Liver (tissue), 8 donors: ENCODE measurements at regions not wholly inside any gene's neighbourhood (a gene's known extent, or its start where the extent isn't known, plus 50 kb on each side); places are given as distances from the start of the nearest gene placed in this dataset.
"Not testable (repeated sequence)": the region's sequence is repeated elsewhere in the genome, so short reads cannot be mapped to it uniquely, and the experiment has no call there.

Experiments used
- DNase-seq: peaks from one replicate; pipeline ENCODE4 v3.0.0-alpha.2; 2017; ENCODE audit warnings: low spot score
- H3K27ac ChIP-seq, 2 donors: one replicate each; pipeline ENCODE4 v1.7.0; 2013; ENCODE audit warnings: inconsistent platforms in 2 of 2, low read length in 2 of 2, control low read depth in 1 of 2, low read depth in 1 of 2, mild to moderate bottlenecking in 1 of 2
- H3K27me3 ChIP-seq, 4 donors: one replicate each; pipeline versions ENCODE4 v1.6.1 to v1.7.0; 2013; ENCODE audit warnings: low read length in 3 of 4, inconsistent platforms in 1 of 4, mild to moderate bottlenecking in 1 of 4, moderate library complexity in 1 of 4; ENCODE audit not compliant: control insufficient read depth in 4 of 4, insufficient read depth in 4 of 4
- H3K36me3 ChIP-seq, 4 donors: one replicate each; pipeline versions ENCODE4 v1.6.1 to v1.7.0; 2013; ENCODE audit warnings: low read length in 3 of 4, mild to moderate bottlenecking in 3 of 4, low read depth in 1 of 4, moderate library complexity in 1 of 4; ENCODE audit not compliant: control insufficient read depth in 4 of 4, insufficient read depth in 3 of 4
- H3K4me1 ChIP-seq, 4 donors: one replicate each; pipeline versions ENCODE4 v1.6.1 to v1.7.0; 2013; ENCODE audit warnings: low read length in 3 of 4, mild to moderate bottlenecking in 3 of 4, moderate library complexity in 1 of 4; ENCODE audit not compliant: control insufficient read depth in 4 of 4, insufficient read depth in 4 of 4
- H3K4me3 ChIP-seq, 3 donors: one replicate each; pipeline versions ENCODE4 v1.6.1 to v1.7.0; 2013; ENCODE audit warnings: low read length in 3 of 3, control low read depth in 1 of 3, low read depth in 1 of 3, mild to moderate bottlenecking in 1 of 3
- H3K9ac ChIP-seq, 2 donors: one replicate each; pipeline ENCODE4 v1.7.0; 2013; ENCODE audit warnings: low read length in 2 of 2, mild to moderate bottlenecking in 2 of 2, moderate library complexity in 2 of 2, control low read depth in 1 of 2, low read depth in 1 of 2
- H3K9me3 ChIP-seq, 4 donors: one replicate each; pipeline versions ENCODE4 v1.6.1 to v1.7.0; 2013; ENCODE audit warnings: low read length in 3 of 4; ENCODE audit not compliant: control insufficient read depth in 4 of 4
- ATF3 ChIP-seq: IDR thresholded peaks from 2 replicates; pipeline ENCODE4 v1.6.1; 2016; ENCODE audit warnings: antibody characterized with exemption
- CTCF ChIP-seq: fragments of 150-350 bp; IDR thresholded peaks from 2 replicates; pipeline ENCODE4 v1.5.1; 2017; ENCODE audit warnings: improper control_type of control experiment, low read depth, low read length; ENCODE audit not compliant: missing input control
- EGR1 ChIP-seq, 2 donors: IDR thresholded peaks; 2 replicates each; pipeline ENCODE4 v1.6.1; 2016 to 2018; ENCODE audit warnings: antibody characterized with exemption in 2 of 2, low read depth in 2 of 2
- FOXA1 ChIP-seq: IDR thresholded peaks from 2 replicates; pipeline ENCODE4 v1.6.1; 2016; ENCODE audit warnings: antibody characterized with exemption
- FOXA2 ChIP-seq: IDR thresholded peaks from 2 replicates; pipeline ENCODE4 v1.6.1; 2016; ENCODE audit warnings: antibody characterized with exemption
- HNF4A ChIP-seq, 2 donors: conservative IDR thresholded peaks; 2 replicates each; pipeline ENCODE4 v1.6.1; 2016; ENCODE audit warnings: antibody characterized with exemption in 2 of 2, mild to moderate bottlenecking in 2 of 2
- HNF4G ChIP-seq: IDR thresholded peaks from 2 replicates; pipeline ENCODE4 v1.6.1; 2016; ENCODE audit warnings: antibody characterized with exemption
- JUND ChIP-seq, 2 donors: IDR thresholded peaks; 2 replicates each; pipeline ENCODE4 v1.6.1; 2016; ENCODE audit warnings: antibody characterized with exemption in 2 of 2
- RAD21 ChIP-seq, 2 donors: IDR thresholded peaks; 2 replicates each; pipeline ENCODE4 v1.6.1; 2016; ENCODE audit warnings: antibody characterized with exemption in 2 of 2, mild to moderate bottlenecking in 2 of 2
- REST ChIP-seq: IDR thresholded peaks from 2 replicates; pipeline ENCODE4 v1.6.1; 2016; ENCODE audit warnings: antibody characterized with exemption, mild to moderate bottlenecking
- RXRA ChIP-seq, 2 donors: IDR thresholded peaks; 2 replicates each; pipeline ENCODE4 v1.6.1; 2017 to 2018; ENCODE audit warnings: antibody characterized with exemption in 2 of 2, mild to moderate bottlenecking in 1 of 2
- SP1 ChIP-seq: IDR thresholded peaks from 2 replicates; pipeline ENCODE4 v1.6.1; 2018; ENCODE audit warnings: antibody characterized with exemption, mild to moderate bottlenecking
- TAF1 ChIP-seq: conservative IDR thresholded peaks from 2 replicates; pipeline ENCODE4 v1.6.1; 2016; ENCODE audit warnings: antibody characterized with exemption, mild to moderate bottlenecking
- YY1 ChIP-seq: IDR thresholded peaks from 2 replicates; pipeline ENCODE4 v1.6.1; 2016; ENCODE audit warnings: antibody characterized with exemption, mild to moderate bottlenecking
- WGBS: extraction: QIAGEN DNeasy Blood & Tissue Kit; methylation state at CpG from one replicate; pipeline ENCODE4 v1.1.7; 2013; 5-methylcytosine and 5-hydroxymethylcytosine counted together
- donor health status: healthy.
- donor health status: healthy.
- donor health status: healthy.
- donor health status: healthy.
- donor health status: healthy.

DNA sequence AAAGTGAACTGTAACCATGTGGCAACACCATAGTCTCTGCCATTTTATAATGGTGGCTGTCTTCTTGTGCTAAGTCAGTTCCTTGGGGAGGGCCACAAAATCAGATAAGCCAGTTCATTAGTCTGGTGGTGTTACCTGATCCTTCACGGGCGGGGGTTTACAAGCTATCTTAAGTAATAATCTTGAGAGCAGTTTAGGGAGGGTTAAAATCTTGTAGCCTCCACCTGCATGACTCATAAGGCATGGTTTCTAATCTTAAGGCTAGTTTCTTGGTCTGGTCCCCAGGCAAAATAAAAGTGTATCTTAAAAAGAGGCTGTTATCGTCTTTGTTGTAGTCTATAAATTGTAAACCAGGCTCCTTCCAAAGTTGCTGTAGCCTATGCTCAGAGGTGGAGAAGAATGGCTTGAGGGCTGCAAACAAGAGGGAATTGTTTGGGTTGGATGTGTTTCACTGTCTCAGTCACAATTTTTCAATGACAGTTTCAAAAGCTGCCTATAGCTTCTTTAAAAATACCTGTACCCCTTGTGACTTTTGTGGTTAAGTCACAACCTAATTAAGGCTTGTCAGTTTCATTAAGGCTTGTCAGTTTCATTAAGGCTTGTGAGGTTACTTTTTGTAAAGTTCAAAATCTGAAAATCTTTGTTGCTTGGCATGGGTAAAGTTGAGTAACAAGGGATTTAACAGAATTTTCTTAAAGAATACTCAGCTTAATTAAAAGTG is 135.7 kb downstream of the RPS4Y2 start:
- no peaks in the 10 kb centered on the region for H3K27me3 ChIP-seq
- H3K4me3 ChIP-seq: no peak overlapping the region
- TF ChIP-seq CTCF: no peak
- TF ChIP-seq FOXA1: no peak
- no peak for TF ChIP-seq EGR1 (IDR thresholded peaks at IDR 0.05; ENCODE audit: low read depth in 2 of 2)
- TF ChIP-seq HNF4G: no peak
- TF ChIP-seq HNF4A (conservative IDR thresholded peaks at IDR 0.05): no peak
- TF ChIP-seq SP1: no peak
- no peak for TF ChIP-seq TAF1
- no peaks in the 10 kb centered on the region for H3K9me3 ChIP-seq
- H3K4me1 ChIP-seq: no peaks in the 10 kb centered on the region
- no peak overlapping the region for H3K9ac ChIP-seq
- no peaks in the 10 kb centered on the region for H3K36me3 ChIP-seq
- DNase-seq: no peak
- H3K27ac ChIP-seq: no peak overlapping the region
- WGBS: 80% methylated on average over 3 of the region's 3 CpGs

- not testable (repeated sequence) for H3K27ac ChIP-seq, DNase-seq, H3K4me1 ChIP-seq, H3K9ac ChIP-seq, H3K9me3 ChIP-seq, H3K36me3 ChIP-seq, H3K27me3 ChIP-seq, H3K4me3 ChIP-seq
- WGBS: 58% methylated on average over 4 of the region's 4 CpGs
Observed at GRCh38 chrY:20925350-20926091, 169.6 kb downstream of the RPS4Y2 start.

DNA sequence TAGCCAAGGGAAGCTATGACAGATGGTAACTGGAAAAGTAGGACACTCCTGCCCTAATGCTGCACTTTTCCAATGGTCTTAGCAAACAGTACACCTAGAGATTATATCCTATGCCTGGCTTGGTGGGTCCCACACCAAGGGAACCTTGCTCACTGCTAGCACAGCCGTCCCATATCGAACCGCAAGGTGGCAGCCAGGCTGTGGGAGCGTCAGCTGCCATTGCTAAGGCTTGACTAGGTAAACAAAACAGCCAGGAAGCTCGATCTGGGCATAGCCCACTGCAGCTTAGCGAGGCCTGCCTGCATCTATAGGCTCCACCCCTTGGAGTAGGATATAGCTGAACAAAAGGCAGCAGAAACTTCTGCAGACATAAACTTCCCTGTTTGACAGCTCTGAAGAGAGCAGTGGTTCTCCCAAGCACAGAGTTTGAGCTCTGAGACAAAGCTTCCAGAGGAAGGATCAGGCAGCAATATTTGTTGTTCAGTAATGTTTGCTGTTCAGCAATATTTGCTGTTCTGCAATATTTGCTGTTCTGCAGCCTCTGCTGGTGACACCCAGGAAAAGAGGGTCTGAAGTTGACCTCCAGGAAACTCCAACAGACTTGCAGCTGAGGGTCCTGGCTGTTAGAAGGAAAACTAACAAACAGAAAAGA is 173.9 kb downstream of the RPS4Y2 start:
- DNase-seq: no peak
- Histone ChIP-seq H3K9ac (no peak overlapping the region), H3K9me3 (no peaks in the 10 kb centered on the region), H3K27me3 (no peaks in the 10 kb centered on the region), H3K27ac (no peak overlapping the region), H3K36me3 (no peaks in the 10 kb centered on the region), H3K4me3 (no peak overlapping the region), H3K4me1 (no peaks in the 10 kb centered on the region)
- TF ChIP-seq HNF4A (conservative IDR thresholded peaks at IDR 0.05) (peak in 1 of 2 donors; percentile 24), RAD21 (IDR thresholded peaks at IDR 0.05) (peak in 1 of 2 donors; percentile 64), TAF1 (no peak), YY1 (peak; percentile 59), RXRA (IDR thresholded peaks at IDR 0.05) (peak in 1 of 2 donors; percentile 8), JUND (IDR thresholded peaks at IDR 0.05) (no peak), ATF3 (no peak), REST (no peak), FOXA2 (peak; percentile 20)
- 27% methylated on average over 6 of the region's 6 CpGs for WGBS

- not testable (repeated sequence) for H3K4me3 ChIP-seq, H3K27me3 ChIP-seq, H3K27ac ChIP-seq, H3K9ac ChIP-seq, H3K36me3 ChIP-seq, H3K4me1 ChIP-seq, DNase-seq, H3K9me3 ChIP-seq
- 59% methylated on average over 7 of the region's 7 CpGs for WGBS
Observed at GRCh38 chrY:20936709-20937251, 180.9 kb downstream of the RPS4Y2 start.
